ENCODE measurements at regions not wholly inside any gene's neighbourhood (a gene's known extent, or its start where the extent isn't known, plus 50 kb on each side); places are given as distances from the start of the nearest gene placed in this dataset.
A peak's percentile ranks its signal among the peaks of the same experiment; 100 is the strongest.
"Not testable (repeated sequence)": the region's sequence is repeated elsewhere in the genome, so short reads cannot be mapped to it uniquely, and the experiment has no call there.

GRCh38 chr1:146883190-146883589 lies 54.9 kb upstream of the NBPF12 start:
- DNase-seq = not testable (repeated sequence)

GRCh38 chr1:146881096-146881495 lies 57.0 kb upstream of the NBPF12 start:
- DNase-seq = not testable (repeated sequence)

GRCh38 chr1:146863799-146864319 lies 74.3 kb upstream of the NBPF12 start:
- DNase-seq = not testable (repeated sequence)

- DNase-seq = not testable (repeated sequence)
These were observed 85.0 kb upstream of the NBPF12 start for GRCh38 chr1:146853147-146853546.

- not testable (repeated sequence) for DNase-seq
These were observed 87.7 kb upstream of the NBPF12 start for GRCh38 chr1:146850352-146850889.

- not testable (repeated sequence) for DNase-seq
These were observed 99.4 kb upstream of the NBPF12 start for GRCh38 chr1:146838725-146839124.

- not testable (repeated sequence) for DNase-seq
These were observed 111.2 kb upstream of the NBPF12 start for GRCh38 chr1:146826957-146827356.

- DNase-seq = not testable (repeated sequence)
These were observed 143.9 kb upstream of the NBPF12 start for GRCh38 chr1:146794236-146794635.

GRCh38 chr1:146792725-146793124 lies 145.4 kb upstream of the NBPF12 start:
- DNase-seq = peak; percentile 62

GRCh38 chr1:146784212-146784940 lies 153.7 kb upstream of the NBPF12 start:
- DNase-seq = not testable (repeated sequence)

- not testable (repeated sequence) for DNase-seq
These were observed 156.9 kb upstream of the NBPF12 start for GRCh38 chr1:146781235-146781634.

GRCh38 chr1:146777826-146778602 lies 160.1 kb upstream of the NBPF12 start:
- DNase-seq = not testable (repeated sequence)

GRCh38 chr1:146774988-146775387 lies 163.1 kb upstream of the NBPF12 start:
- DNase-seq = not testable (repeated sequence)

GRCh38 chr1:146774271-146774670 lies 163.9 kb upstream of the NBPF12 start:
- DNase-seq = not testable (repeated sequence)

GRCh38 chr1:146771409-146771808 lies 166.7 kb upstream of the NBPF12 start:
- not testable (repeated sequence) for DNase-seq

GRCh38 chr1:146770998-146771397 lies 167.1 kb upstream of the NBPF12 start:
- DNase-seq = not testable (repeated sequence)

- not testable (repeated sequence) for DNase-seq
These were observed 174.9 kb upstream of the NBPF12 start for GRCh38 chr1:146763234-146763633.

- peak; percentile 53 for DNase-seq
These were observed 181.3 kb upstream of the NBPF12 start for GRCh38 chr1:146756858-146757257.

GRCh38 chr1:146748686-146749085 lies 189.4 kb upstream of the NBPF12 start:
- not testable (repeated sequence) for DNase-seq

- DNase-seq = peak; percentile 72
These were observed 206.0 kb upstream of the NBPF12 start for GRCh38 chr1:146731981-146732680.

- DNase-seq = not testable (repeated sequence)
These were observed 208.3 kb upstream of the NBPF12 start for GRCh38 chr1:146729642-146730344.

- not testable (repeated sequence) for DNase-seq
These were observed 223.1 kb upstream of the NBPF12 start for GRCh38 chr1:146715054-146715453.

Measured in NCI-H2081 treated with DMSO at 0.1 percent for 48 hours (cell line).